ENCODE measurements at regions not wholly inside any gene's neighbourhood (a gene's known extent, or its start where the extent isn't known, plus 50 kb on each side); places are given as distances from the start of the nearest gene placed in this dataset.

DNA sequence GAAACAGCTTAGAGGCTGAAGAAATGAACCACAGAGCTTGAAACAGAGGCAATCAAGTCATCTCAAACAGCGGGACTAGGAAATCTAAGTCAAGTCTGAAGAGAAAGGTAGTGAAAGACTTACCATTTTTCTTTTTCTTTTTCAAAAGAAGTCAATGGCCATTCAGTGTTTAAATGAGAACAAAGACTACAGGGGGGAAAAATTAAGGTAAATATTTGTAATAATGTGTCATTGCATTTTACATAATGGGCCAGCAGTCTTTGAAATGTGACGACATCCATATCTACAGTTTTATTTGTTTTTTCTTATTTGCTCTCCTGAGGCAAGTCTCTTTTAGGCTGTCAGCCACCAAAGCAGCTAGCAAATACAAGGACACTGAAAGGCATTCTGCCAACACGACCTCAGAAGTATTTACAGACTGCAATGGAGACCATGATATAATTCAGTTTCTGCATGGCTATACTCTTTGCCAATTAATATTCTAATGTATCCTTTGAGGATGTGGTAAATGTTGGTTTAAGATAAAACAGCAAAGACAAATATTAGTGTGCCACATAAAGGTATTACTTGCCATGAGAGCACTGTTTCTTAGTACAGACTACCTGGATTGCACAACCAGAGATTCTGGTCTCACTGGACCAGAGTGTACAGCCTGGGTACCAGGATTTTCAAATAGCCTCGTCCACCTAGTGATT, 307.0 kb upstream of the THBS1 start (continued):
- TF ChIP-seq, protein P1, sequence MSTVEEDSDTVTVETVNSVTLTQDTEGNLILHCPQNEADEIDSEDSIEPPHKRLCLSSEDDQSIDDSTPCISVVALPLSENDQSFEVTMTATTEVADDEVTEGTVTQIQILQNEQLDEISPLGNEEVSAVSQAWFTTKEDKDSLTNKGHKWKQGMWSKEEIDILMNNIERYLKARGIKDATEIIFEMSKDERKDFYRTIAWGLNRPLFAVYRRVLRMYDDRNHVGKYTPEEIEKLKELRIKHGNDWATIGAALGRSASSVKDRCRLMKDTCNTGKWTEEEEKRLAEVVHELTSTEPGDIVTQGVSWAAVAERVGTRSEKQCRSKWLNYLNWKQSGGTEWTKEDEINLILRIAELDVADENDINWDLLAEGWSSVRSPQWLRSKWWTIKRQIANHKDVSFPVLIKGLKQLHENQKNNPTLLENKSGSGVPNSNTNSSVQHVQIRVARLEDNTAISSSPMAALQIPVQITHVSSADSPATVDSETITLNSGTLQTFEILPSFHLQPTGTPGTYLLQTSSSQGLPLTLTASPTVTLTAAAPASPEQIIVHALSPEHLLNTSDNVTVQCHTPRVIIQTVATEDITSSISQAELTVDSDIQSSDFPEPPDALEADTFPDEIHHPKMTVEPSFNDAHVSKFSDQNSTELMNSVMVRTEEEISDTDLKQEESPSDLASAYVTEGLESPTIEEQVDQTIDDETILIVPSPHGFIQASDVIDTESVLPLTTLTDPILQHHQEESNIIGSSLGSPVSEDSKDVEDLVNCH (CRISPR knock-in tag; IDR thresholded peaks at IDR 0.05), result no peak
- TF ChIP-seq MED8 (CRISPR knock-in tag; IDR thresholded peaks at IDR 0.05; ENCODE audit: insufficient replicate concordance), result peak; percentile 53
- TF ChIP-seq, protein P2, sequence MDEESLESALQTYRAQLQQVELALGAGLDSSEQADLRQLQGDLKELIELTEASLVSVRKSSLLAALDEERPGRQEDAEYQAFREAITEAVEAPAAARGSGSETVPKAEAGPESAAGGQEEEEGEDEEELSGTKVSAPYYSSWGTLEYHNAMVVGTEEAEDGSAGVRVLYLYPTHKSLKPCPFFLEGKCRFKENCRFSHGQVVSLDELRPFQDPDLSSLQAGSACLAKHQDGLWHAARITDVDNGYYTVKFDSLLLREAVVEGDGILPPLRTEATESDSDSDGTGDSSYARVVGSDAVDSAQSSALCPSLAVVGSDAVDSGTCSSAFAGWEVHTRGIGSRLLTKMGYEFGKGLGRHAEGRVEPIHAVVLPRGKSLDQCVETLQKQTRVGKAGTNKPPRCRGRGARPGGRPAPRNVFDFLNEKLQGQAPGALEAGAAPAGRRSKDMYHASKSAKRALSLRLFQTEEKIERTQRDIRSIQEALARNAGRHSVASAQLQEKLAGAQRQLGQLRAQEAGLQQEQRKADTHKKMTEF (CRISPR knock-in tag; IDR thresholded peaks at IDR 0.05), result peak; percentile 93
- no peak for TF ChIP-seq ZKSCAN5 (CRISPR knock-in tag; IDR thresholded peaks at IDR 0.05)
- no peak for TF ChIP-seq KDM5B (CRISPR knock-in tag; IDR thresholded peaks at IDR 0.05; ENCODE audit: borderline replicate concordance)
- no peak for TF ChIP-seq ZNF766 (CRISPR knock-in tag; IDR thresholded peaks at IDR 0.05; ENCODE audit: borderline replicate concordance)
- no peak; the same call in 1 of the 2 replicates for TF ChIP-seq ZSCAN22 (CRISPR knock-in tag; IDR thresholded peaks at IDR 0.05)
- TF ChIP-seq TMF1 (CRISPR knock-in tag; IDR thresholded peaks at IDR 0.05; ENCODE audit: low read depth), result no peak
- TF ChIP-seq SP2 (CRISPR knock-in tag; IDR thresholded peaks at IDR 0.05), result no peak
- TF ChIP-seq PHF8 (CRISPR knock-in tag; IDR thresholded peaks at IDR 0.05), result 0 out of 2 replicates have a peak, but pooled peaks have one; percentile 3
- TF ChIP-seq RBAK (CRISPR knock-in tag; IDR thresholded peaks at IDR 0.05), result no peak
- no peak for TF ChIP-seq PTBP1 (IDR thresholded peaks at IDR 0.05; ENCODE audit: low read depth, low read length, poor library complexity, severe bottlenecking)
- TF ChIP-seq ZBTB7B (CRISPR knock-in tag; IDR thresholded peaks at IDR 0.05), result peak; percentile 79; the same call in 1 of the 2 replicates
- TF ChIP-seq TOPORS (CRISPR knock-in tag; IDR thresholded peaks at IDR 0.05), result no peak
- no peak; the same call in 1 of the 2 replicates for TF ChIP-seq CCDC6 (CRISPR knock-in tag; IDR thresholded peaks at IDR 0.05)
- TF ChIP-seq SRSF1 (optimal IDR thresholded peaks at IDR 0.05; ENCODE audit: low read depth, low read length), result no peak
- no peak for TF ChIP-seq ZBTB1 (CRISPR knock-in tag; IDR thresholded peaks at IDR 0.05; ENCODE audit: borderline replicate concordance)
- no peak for TF ChIP-seq ZNF607 (CRISPR knock-in tag; IDR thresholded peaks at IDR 0.05; ENCODE audit: borderline replicate concordance)
- TF ChIP-seq FOXP1 (IDR thresholded peaks at IDR 0.05), result no peak
- TF ChIP-seq FOXP1 (CRISPR knock-in tag; IDR thresholded peaks at IDR 0.05), result peak; percentile 85
- peak; percentile 76 for TF ChIP-seq NR2F2 (IDR thresholded peaks at IDR 0.05; ENCODE audit: borderline replicate concordance, low read depth)
- no peak for TF ChIP-seq ZNF558 (CRISPR knock-in tag; IDR thresholded peaks at IDR 0.05; ENCODE audit: borderline replicate concordance)
- TF ChIP-seq ZNF552 (CRISPR knock-in tag; IDR thresholded peaks at IDR 0.05; ENCODE audit: borderline replicate concordance), result 0 out of 2 replicates have a peak, but pooled peaks have one; percentile 30
- no peak for TF ChIP-seq NFE2L1 (CRISPR knock-in tag; IDR thresholded peaks at IDR 0.05; ENCODE audit: borderline replicate concordance)
- TF ChIP-seq TRIM24 (CRISPR knock-in tag; IDR thresholded peaks at IDR 0.05), result no peak
